ENCODE measurements at regions not wholly inside any gene's neighbourhood (a gene's known extent, or its start where the extent isn't known, plus 50 kb on each side); places are given as distances from the start of the nearest gene placed in this dataset.

GRCh38 chr13:34223984-34224383 is 406.0 kb downstream of the RFC3 start:
- Histone ChIP-seq H2AFZ (ENCODE audit: low read length) (no peak overlapping the region), H3K36me3 (ENCODE audit: insufficient read depth, low read length) (no peaks in the 10 kb centered on the region), H4K20me1 (ENCODE audit: insufficient read depth, low read length) (no peaks in the 10 kb centered on the region), H3K4me1 (ENCODE audit: insufficient read depth, low read length) (no peaks in the 10 kb centered on the region), H3K9me3 (ENCODE audit: low read depth, low read length) (no peaks in the 10 kb centered on the region), H3K79me2 (ENCODE audit: insufficient read depth, low read length) (no peaks in the 10 kb centered on the region), H3K27ac (ENCODE audit: low read depth, low read length) (no peak overlapping the region), H3K27me3 (ENCODE audit: insufficient read depth, low read length) (no peaks in the 10 kb centered on the region), H3K4me2 (ENCODE audit: insufficient read depth, low read length) (no peak overlapping the region), H3K4me3 (ENCODE audit: insufficient read depth, low read length) (no peak overlapping the region)
- TF ChIP-seq CTCF (IDR thresholded peaks at IDR 0.05; ENCODE audit: extremely low read depth, low read depth, low read length): no peak
- DNase-seq (ENCODE audit: insufficient read length, low spot score, missing footprints): no peak

GRCh38 chr13:34224877-34225276 is 406.9 kb downstream of the RFC3 start:
- no peak for DNase-seq (ENCODE audit: insufficient read length, low spot score, missing footprints)
- no peak overlapping the region for H2AFZ ChIP-seq (ENCODE audit: low read length)
- H4K20me1 ChIP-seq (ENCODE audit: insufficient read depth, low read length): no peaks in the 10 kb centered on the region
- H3K9me3 ChIP-seq (ENCODE audit: low read depth, low read length): no peaks in the 10 kb centered on the region
- no peaks in the 10 kb centered on the region for H3K79me2 ChIP-seq (ENCODE audit: insufficient read depth, low read length)
- TF ChIP-seq CTCF (IDR thresholded peaks at IDR 0.05; ENCODE audit: extremely low read depth, low read depth, low read length): no peak
- no peaks in the 10 kb centered on the region for H3K4me1 ChIP-seq (ENCODE audit: insufficient read depth, low read length)
- H3K4me3 ChIP-seq (ENCODE audit: insufficient read depth, low read length): no peak overlapping the region
- H3K4me2 ChIP-seq (ENCODE audit: insufficient read depth, low read length): no peak overlapping the region
- H3K36me3 ChIP-seq (ENCODE audit: insufficient read depth, low read length): no peaks in the 10 kb centered on the region
- H3K27me3 ChIP-seq (ENCODE audit: insufficient read depth, low read length): no peaks in the 10 kb centered on the region
- no peak overlapping the region for H3K27ac ChIP-seq (ENCODE audit: low read depth, low read length)

- no peak for TF ChIP-seq CTCF (IDR thresholded peaks at IDR 0.05; ENCODE audit: extremely low read depth, low read depth, low read length)
- no peak overlapping the region for H3K27ac ChIP-seq (ENCODE audit: low read depth, low read length)
Measured at GRCh38 chr13:34230271-34230670, 412.3 kb downstream of the RFC3 start.

GRCh38 chr13:34241332-34241731 is 423.4 kb downstream of the RFC3 start:
- no peak overlapping the region for H3K4me2 ChIP-seq (ENCODE audit: insufficient read depth, low read length)
- no peak overlapping the region for H3K4me3 ChIP-seq (ENCODE audit: insufficient read depth, low read length)
- no peak for TF ChIP-seq CTCF (IDR thresholded peaks at IDR 0.05; ENCODE audit: extremely low read depth, low read depth, low read length)
- no peak overlapping the region for H2AFZ ChIP-seq (ENCODE audit: low read length)
- H3K9me3 ChIP-seq (ENCODE audit: low read depth, low read length): no peaks in the 10 kb centered on the region
- DNase-seq (ENCODE audit: insufficient read length, low spot score, missing footprints): no peak
- H3K27ac ChIP-seq (ENCODE audit: low read depth, low read length): no peak overlapping the region
- H4K20me1 ChIP-seq (ENCODE audit: insufficient read depth, low read length): no peaks in the 10 kb centered on the region
- H3K79me2 ChIP-seq (ENCODE audit: insufficient read depth, low read length): no peaks in the 10 kb centered on the region
- H3K27me3 ChIP-seq (ENCODE audit: insufficient read depth, low read length): no peaks in the 10 kb centered on the region
- H3K4me1 ChIP-seq (ENCODE audit: insufficient read depth, low read length): no peaks in the 10 kb centered on the region
- H3K36me3 ChIP-seq (ENCODE audit: insufficient read depth, low read length): no peaks in the 10 kb centered on the region

More at GRCh38 chr13:34230271-34230670, 412.3 kb downstream of the RFC3 start:
- no peaks in the 10 kb centered on the region for H3K4me1 ChIP-seq (ENCODE audit: insufficient read depth, low read length)
- no peaks in the 10 kb centered on the region for H3K79me2 ChIP-seq (ENCODE audit: insufficient read depth, low read length)
- H3K27me3 ChIP-seq (ENCODE audit: insufficient read depth, low read length): no peaks in the 10 kb centered on the region
- H3K36me3 ChIP-seq (ENCODE audit: insufficient read depth, low read length): no peaks in the 10 kb centered on the region
- no peak overlapping the region for H3K4me3 ChIP-seq (ENCODE audit: insufficient read depth, low read length)
- H2AFZ ChIP-seq (ENCODE audit: low read length): no peak overlapping the region
- no peak for DNase-seq (ENCODE audit: insufficient read length, low spot score, missing footprints)
- H3K9me3 ChIP-seq (ENCODE audit: low read depth, low read length): no peaks in the 10 kb centered on the region
- H3K4me2 ChIP-seq (ENCODE audit: insufficient read depth, low read length): no peak overlapping the region
- H4K20me1 ChIP-seq (ENCODE audit: insufficient read depth, low read length): no peaks in the 10 kb centered on the region
